HEK293T (cell line): ENCODE measurements at regions not wholly inside any gene's neighbourhood (a gene's known extent, or its start where the extent isn't known, plus 50 kb on each side); places are given as distances from the start of the nearest gene placed in this dataset.

ENCODE experiments used
- CTCF ChIA-PET: fragments of 350-600 bp; formaldehyde crosslinking; extraction: SDS; loops from one replicate; lab custom pipeline; 2021; ENCODE audit warnings: antibody characterized with exemption, inconsistent platforms; lab: Yijun Ruan, JAX
- POLR2A ChIA-PET: fragments of 350-600 bp; formaldehyde crosslinking; extraction: SDS; loops from one replicate; lab custom pipeline; 2020; ENCODE audit warnings: antibody characterized with exemption, inconsistent platforms; lab: Yijun Ruan, JAX
- DNase-seq: peaks from one replicate; pipeline ENCODE4 v3.0.0; 2012; ENCODE audit warnings: mixed read lengths; ENCODE audit errors: extremely low spot score
- ARNT ChIP-seq: fragments of 450-650 bp; IDR thresholded peaks from 2 replicates; pipeline ENCODE4 v1.6.1; 2017; ENCODE audit warnings: mild to moderate bottlenecking
- BHLHE40 ChIP-seq: fragments of 450-650 bp; IDR thresholded peaks from 2 replicates; pipeline ENCODE4 v1.6.1; 2016; ENCODE audit warnings: mild to moderate bottlenecking, moderate library complexity, borderline replicate concordance
- CTBP1 ChIP-seq: fragments of 450-650 bp; IDR thresholded peaks from 2 replicates; pipeline ENCODE4 v1.6.1; 2016; ENCODE audit warnings: borderline replicate concordance
- ELF4 ChIP-seq: fragments of 450-650 bp; IDR thresholded peaks from 2 replicates; pipeline ENCODE4 v1.6.1; 2017; ENCODE audit warnings: antibody characterized with exemption
- FOXA1 ChIP-seq: fragments of 450-650 bp; IDR thresholded peaks from 2 replicates; pipeline ENCODE4 v1.6.1; 2016; ENCODE audit warnings: mild to moderate bottlenecking
- FOXK2 ChIP-seq: fragments of 450-650 bp; IDR thresholded peaks from 2 replicates; pipeline ENCODE4 v1.6.1; 2016; ENCODE audit warnings: mild to moderate bottlenecking
- FOXM1 ChIP-seq: fragments of 450-650 bp; IDR thresholded peaks from 2 replicates; pipeline ENCODE4 v1.6.1; 2017; ENCODE audit warnings: mild to moderate bottlenecking, borderline replicate concordance
- HDGF ChIP-seq: fragments of 450-650 bp; IDR thresholded peaks from 2 replicates; pipeline ENCODE4 v1.6.1; 2017; ENCODE audit warnings: antibody characterized with exemption, borderline replicate concordance
- L3MBTL2 ChIP-seq: fragments of 450-650 bp; conservative IDR thresholded peaks from 2 replicates; pipeline ENCODE4 v1.6.1; 2016; ENCODE audit warnings: mild to moderate bottlenecking
- LEF1 ChIP-seq: fragments of 450-650 bp; IDR thresholded peaks from 2 replicates; pipeline ENCODE4 v1.6.1; 2017; ENCODE audit warnings: mild to moderate bottlenecking, borderline replicate concordance
- NFRKB ChIP-seq: fragments of 450-650 bp; IDR thresholded peaks from 2 replicates; pipeline ENCODE4 v1.6.1; 2016; ENCODE audit warnings: mild to moderate bottlenecking, moderate library complexity
- PKNOX1 ChIP-seq: fragments of 450-650 bp; IDR thresholded peaks from 2 replicates; pipeline ENCODE4 v1.6.1; 2016
- SP1 ChIP-seq: fragments of 450-650 bp; IDR thresholded peaks from 2 replicates; pipeline ENCODE4 v1.6.1; 2017
- SUZ12 ChIP-seq: fragments of 450-650 bp; IDR thresholded peaks from 2 replicates; pipeline ENCODE4 v1.6.1; 2016; ENCODE audit warnings: mild to moderate bottlenecking
- TARDBP ChIP-seq: fragments of 450-650 bp; IDR thresholded peaks from 2 replicates; pipeline ENCODE4 v1.6.1; 2016
- ZNF384 ChIP-seq: fragments of 450-650 bp; IDR thresholded peaks from 2 replicates; pipeline ENCODE4 v1.6.1; 2016

GRCh38 chr3:28066020-28066419, 175.4 kb upstream of the CMC1 start:
- TF ChIP-seq LEF1 (no peak), BHLHE40 (no peak), PKNOX1 (no peak), NFRKB (no peak), FOXA1 (no peak)
- CTCF ChIA-PET: no interaction called here
- no peak for DNase-seq
- POLR2A ChIA-PET: no interaction called here

GRCh38 chr3:28067014-28067413, 174.4 kb upstream of the CMC1 start:
- no peak for DNase-seq
- POLR2A ChIA-PET: no interaction called here
- CTCF ChIA-PET: no interaction called here
- TF ChIP-seq FOXM1 (no peak), FOXK2 (no peak), PKNOX1 (no peak), ZNF384 (no peak), SUZ12 (no peak), ELF4 (no peak), L3MBTL2 (no peak), NFRKB (no peak), TARDBP (no peak), HDGF (no peak), ARNT (no peak), SP1 (no peak), LEF1 (no peak), CTBP1 (no peak), BHLHE40 (no peak), FOXA1 (no peak)

GRCh38 chr3:28068342-28068741, 173.1 kb upstream of the CMC1 start:
- POLR2A ChIA-PET: no interaction called here
- TF ChIP-seq SUZ12 (no peak), NFRKB (no peak), CTBP1 (no peak), ZNF384 (no peak), FOXM1 (no peak), ARNT (no peak), PKNOX1 (no peak), LEF1 (no peak), FOXA1 (no peak), TARDBP (no peak), L3MBTL2 (no peak), HDGF (no peak), SP1 (no peak), ELF4 (no peak), BHLHE40 (no peak), FOXK2 (no peak)

GRCh38 chr3:28069438-28069837, 172.0 kb upstream of the CMC1 start:
- DNase-seq: no peak
- ChIA-PET CTCF (no interaction called here), POLR2A (no interaction called here)
- TF ChIP-seq SP1: no peak
- no peak for TF ChIP-seq PKNOX1
- no peak for TF ChIP-seq L3MBTL2
- no peak for TF ChIP-seq NFRKB
- TF ChIP-seq ZNF384: no peak
- no peak for TF ChIP-seq HDGF
- TF ChIP-seq SUZ12: no peak
- no peak for TF ChIP-seq TARDBP

More at GRCh38 chr3:28068342-28068741, 173.1 kb upstream of the CMC1 start:
- no peak for DNase-seq
- CTCF ChIA-PET: no interaction called here

- CTCF ChIA-PET: interaction anchor here (0.6 kb wide), 1 partner anchor 348 kb away, joined by 3 read pairs; no protein-coding TSS in a partner anchor
- POLR2A ChIA-PET: no interaction called here
- DNase-seq: no peak
- TF ChIP-seq HDGF (no peak), BHLHE40 (no peak), CTBP1 (no peak), LEF1 (no peak), ELF4 (no peak), ZNF384 (no peak), TARDBP (no peak), ARNT (no peak), SP1 (no peak), FOXM1 (no peak), FOXK2 (no peak), SUZ12 (no peak), FOXA1 (no peak)
These were observed 165.2 kb upstream of the CMC1 start for GRCh38 chr3:28076246-28076645.

- ChIA-PET CTCF (interaction anchor here (0.6 kb wide), 1 partner anchor 594 kb away, joined by 3 read pairs; no protein-coding TSS in a partner anchor), POLR2A (no interaction called here)
- TF ChIP-seq FOXK2 (no peak), L3MBTL2 (no peak), NFRKB (no peak), SUZ12 (no peak), SP1 (no peak), TARDBP (no peak)
- DNase-seq: peak; percentile 28
These were observed 163.8 kb upstream of the CMC1 start for GRCh38 chr3:28077572-28077971.

- no peak for DNase-seq
- ChIA-PET POLR2A (no interaction called here), CTCF (no interaction called here)
- TF ChIP-seq CTBP1 (no peak), ELF4 (no peak), ARNT (no peak), SP1 (no peak)
These were observed 162.9 kb upstream of the CMC1 start for GRCh38 chr3:28078536-28078935.
